ENCODE measurements at regions not wholly inside any gene's neighbourhood (a gene's known extent, or its start where the extent isn't known, plus 50 kb on each side); places are given as distances from the start of the nearest gene placed in this dataset.

DNA sequence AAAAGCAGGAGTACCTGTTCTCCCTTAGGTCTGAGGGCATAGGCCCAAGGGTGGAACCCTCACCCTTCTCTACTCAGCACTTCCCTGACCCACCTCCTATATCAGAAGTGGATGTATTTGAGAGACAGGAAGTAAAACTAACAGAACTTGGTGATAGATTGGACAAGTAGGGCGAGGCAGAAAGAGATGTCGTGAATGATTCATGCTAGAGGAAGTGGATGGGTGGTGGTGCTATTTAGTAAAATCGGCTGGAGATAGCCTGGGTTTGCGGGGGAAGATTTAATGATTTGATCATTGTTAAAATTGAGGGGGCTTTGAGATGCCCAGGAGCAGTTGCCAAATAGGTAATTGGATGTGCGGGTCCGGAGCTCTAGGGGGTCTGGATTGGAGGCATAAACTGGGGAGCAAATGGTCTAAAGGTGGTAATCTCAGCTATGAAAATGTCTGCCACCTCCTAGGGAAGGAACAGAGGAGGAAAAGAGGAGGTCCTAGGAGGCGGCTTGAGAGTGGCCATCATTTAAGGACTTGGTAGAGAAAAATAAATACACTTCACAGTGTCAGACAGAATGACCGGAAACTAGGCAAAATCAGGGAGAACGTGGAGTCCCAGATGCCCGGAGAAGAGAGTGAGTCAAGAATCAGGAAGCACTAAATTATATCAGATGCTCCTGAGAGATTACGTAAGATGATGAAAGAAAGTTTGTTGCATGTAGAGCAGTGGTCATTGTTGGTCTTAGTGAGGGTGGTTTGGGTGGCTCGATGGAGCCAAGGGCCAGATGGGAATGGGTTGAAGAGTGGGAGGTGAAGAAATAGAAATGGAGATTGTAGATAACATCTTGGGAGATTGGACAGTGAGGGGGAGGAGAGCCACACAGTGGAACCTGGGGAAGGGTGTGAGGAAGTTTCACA lies 142.0 kb downstream of the CEP57L1 start:
- no peak for DNase-seq
- no TSS peak for BruUV-seq (replicated peaks)
- H3K27ac ChIP-seq = no peak overlapping the region
- H2AFZ ChIP-seq = no peak overlapping the region
- peaks cover 6% of the 10 kb centered on the region; the same call in 1 of the 2 replicates for H3F3A ChIP-seq (ENCODE audit: insufficient read depth, low read depth)
- POLR2A ChIA-PET (ENCODE audit: unreplicated experiment) = interaction anchor here (0.6 kb wide), 1 partner anchor 280 kb away, joined by 4 read pairs; no protein-coding TSS in a partner anchor
- H3K4me2 ChIP-seq = no peak overlapping the region
- CTCF ChIA-PET = no interaction called here
- intact Hi-C loops (cut with micrococcal nuclease; ENCODE audit: unreplicated experiment) = no loop called here
- H3K36me3 ChIP-seq (ENCODE audit: low read depth) = no peaks in the 10 kb centered on the region
- no peaks in the 10 kb centered on the region for H3K27me3 ChIP-seq (ENCODE audit: insufficient read depth, low read depth)
- H3K4me3 ChIP-seq = no peak overlapping the region
- H3K79me2 ChIP-seq (ENCODE audit: low read depth) = no peaks in the 10 kb centered on the region
- peaks cover 22% of the 10 kb centered on the region for H3K4me1 ChIP-seq (replicated peaks; ENCODE audit: insufficient read depth)
- TF ChIP-seq CTCF (conservative IDR thresholded peaks at IDR 0.05) (no peak), EZH2 (IDR thresholded peaks at IDR 0.05; ENCODE audit: low read depth) (no peak)
- no peaks in the 10 kb centered on the region for H4K20me1 ChIP-seq (ENCODE audit: insufficient read depth)
- H3K9me2 ChIP-seq (ENCODE audit: insufficient read depth) = no peaks in the 10 kb centered on the region
- H3K9me3 ChIP-seq (ENCODE audit: insufficient read depth, low read depth) = no peaks in the 10 kb centered on the region

- no peak for DNase-seq
- POLR2A ChIA-PET (ENCODE audit: unreplicated experiment) = interaction anchor here (0.6 kb wide), 2 partner anchors 72 to 281 kb away, joined by 4 to 5 read pairs; no protein-coding TSS in a partner anchor
- no peak overlapping the region for H2AFZ ChIP-seq
- BruUV-seq (replicated peaks) = no TSS peak
- H3K79me2 ChIP-seq (ENCODE audit: low read depth) = no peaks in the 10 kb centered on the region
- H3K27me3 ChIP-seq (ENCODE audit: insufficient read depth, low read depth) = no peaks in the 10 kb centered on the region
- intact Hi-C loops (cut with micrococcal nuclease; ENCODE audit: unreplicated experiment) = no loop called here
- no peaks in the 10 kb centered on the region for H3K36me3 ChIP-seq (ENCODE audit: low read depth)
- no peak overlapping the region for H3K4me2 ChIP-seq
- H3K9me3 ChIP-seq (ENCODE audit: insufficient read depth, low read depth) = no peaks in the 10 kb centered on the region
- no peak overlapping the region for H3K27ac ChIP-seq
- H3K9me2 ChIP-seq (ENCODE audit: insufficient read depth) = no peaks in the 10 kb centered on the region
- TF ChIP-seq EZH2 (IDR thresholded peaks at IDR 0.05; ENCODE audit: low read depth) (no peak), CTCF (conservative IDR thresholded peaks at IDR 0.05) (no peak)
- H3K4me3 ChIP-seq = no peak overlapping the region
- CTCF ChIA-PET = no interaction called here
- no peaks in the 10 kb centered on the region for H4K20me1 ChIP-seq (ENCODE audit: insufficient read depth)
- peaks cover 19% of the 10 kb centered on the region for H3K4me1 ChIP-seq (replicated peaks; ENCODE audit: insufficient read depth)
- peaks cover 6% of the 10 kb centered on the region; the same call in 1 of the 2 replicates for H3F3A ChIP-seq (ENCODE audit: insufficient read depth, low read depth)
Observed at GRCh38 chr6:109236115-109237076, 141.1 kb downstream of the CEP57L1 start.

- CTCF ChIA-PET = no interaction called here
- peaks cover 16% of the 10 kb centered on the region for H3K4me1 ChIP-seq (replicated peaks; ENCODE audit: insufficient read depth)
- H4K20me1 ChIP-seq (ENCODE audit: insufficient read depth) = no peaks in the 10 kb centered on the region
- H3K9me2 ChIP-seq (ENCODE audit: insufficient read depth) = no peaks in the 10 kb centered on the region
- TF ChIP-seq EZH2 (IDR thresholded peaks at IDR 0.05; ENCODE audit: low read depth) = no peak
- no peak for TF ChIP-seq CTCF (conservative IDR thresholded peaks at IDR 0.05)
- DNase-seq = no peak
- no peak overlapping the region for H3K4me2 ChIP-seq
- no peaks in the 10 kb centered on the region for H3K27me3 ChIP-seq (ENCODE audit: insufficient read depth, low read depth)
- H3K27ac ChIP-seq = no peak overlapping the region
- H3K79me2 ChIP-seq (ENCODE audit: low read depth) = no peaks in the 10 kb centered on the region
- POLR2A ChIA-PET (ENCODE audit: unreplicated experiment) = interaction anchor here (0.6 kb wide), 1 partner anchor 73 kb away, joined by 5 read pairs; no protein-coding TSS in a partner anchor
- BruUV-seq (replicated peaks) = no TSS peak
- H3K4me3 ChIP-seq = no peak overlapping the region
- intact Hi-C loops (cut with micrococcal nuclease; ENCODE audit: unreplicated experiment) = no loop called here
- H3F3A ChIP-seq (ENCODE audit: insufficient read depth, low read depth) = peaks cover 6% of the 10 kb centered on the region; the same call in 1 of the 2 replicates
- H3K9me3 ChIP-seq (ENCODE audit: insufficient read depth, low read depth) = no peaks in the 10 kb centered on the region
- no peak overlapping the region for H2AFZ ChIP-seq
- H3K36me3 ChIP-seq (ENCODE audit: low read depth) = no peaks in the 10 kb centered on the region
Observed at GRCh38 chr6:109235481-109236038, 140.3 kb downstream of the CEP57L1 start.

All from PC-9 (cell line).